CD4-positive, alpha-beta T cell (primary cell): ENCODE measurements at regions not wholly inside any gene's neighbourhood (a gene's known extent, or its start where the extent isn't known, plus 50 kb on each side); places are given as distances from the start of the nearest gene placed in this dataset.

ENCODE experiments used
- ATAC-seq: fragments of 200-7000 bp; cut with Tn5 transposase; one replicate; pipeline ENCODE4 v1.10.0; 2022; ENCODE audit warnings: mild to moderate bottlenecking; ENCODE audit not compliant: poor library complexity
- CTCF ChIA-PET: fragments of 350-600 bp; sonication (Branson Sonifier 250); formaldehyde crosslinking; loops from one replicate; lab custom pipeline; 2021; ENCODE audit warnings: antibody characterized with exemption, inconsistent platforms; lab: Charles Lee
- POLR2A ChIA-PET: fragments of 350-600 bp; sonication (Branson Sonifier 250); formaldehyde crosslinking; loops from one replicate; lab custom pipeline; 2021; ENCODE audit warnings: antibody characterized with exemption, inconsistent platforms; lab: Charles Lee
- DNase-seq, 14 experiments: peaks; one replicate each; pipeline ENCODE4 v3.0.0-alpha.2; 2013 to 2020; ENCODE audit warnings: mixed read lengths in 2 of 14
- H3K27ac ChIP-seq, 2 donors: one replicate each; pipeline versions ENCODE4 v1.5.1 to v1.7.0; 2013; ENCODE audit warnings: low read length in 2 of 2, low read depth in 1 of 2, mild to moderate bottlenecking in 1 of 2
- H3K27me3 ChIP-seq, 2 experiments: 1 replicate in 1 of 2; 2 replicates in 1 of 2; pipeline versions ENCODE4 v1.6.1 to v1.7.0; 2013; ENCODE audit warnings: low read length in 2 of 2, control low read depth in 1 of 2, mild to moderate bottlenecking in 1 of 2, moderate library complexity in 1 of 2; ENCODE audit not compliant: insufficient read depth in 2 of 2, control insufficient read depth in 1 of 2
- H3K36me3 ChIP-seq: one replicate; pipeline ENCODE4 v1.6.1; 2013; ENCODE audit warnings: low read length, control low read depth; ENCODE audit not compliant: insufficient read depth
- H3K4me1 ChIP-seq: one replicate; pipeline ENCODE4 v1.6.1; 2013; ENCODE audit warnings: low read length, control low read depth; ENCODE audit not compliant: insufficient read depth
- H3K4me3 ChIP-seq: one replicate; pipeline ENCODE4 v1.5.1; 2013; ENCODE audit warnings: mild to moderate bottlenecking, low read length, moderate library complexity
- H3K9me3 ChIP-seq, 2 experiments: 1 replicate in 1 of 2; 2 replicates in 1 of 2; pipeline versions ENCODE4 v1.6.1 to v1.7.0; 2013; ENCODE audit warnings: low read length in 2 of 2, mild to moderate bottlenecking in 2 of 2, control low read depth in 1 of 2, moderate library complexity in 1 of 2; ENCODE audit not compliant: control insufficient read depth in 1 of 2, insufficient read depth in 1 of 2
- H3K27ac Mint-ChIP-seq: one replicate; pipeline ENCODE4 v1.8.0; 2020; ENCODE audit warnings: mixed read lengths
- H3K27me3 Mint-ChIP-seq: one replicate; pipeline ENCODE4 v1.8.0; 2021; ENCODE audit warnings: mixed read lengths
- H3K36me3 Mint-ChIP-seq: one replicate; pipeline ENCODE4 v1.8.0; 2021; ENCODE audit warnings: low read depth, mixed read lengths
- H3K4me1 Mint-ChIP-seq: one replicate; pipeline ENCODE4 v1.8.0; 2021; ENCODE audit warnings: low read depth, mixed read lengths
- H3K4me3 Mint-ChIP-seq: one replicate; pipeline ENCODE4 v1.8.0; 2020; ENCODE audit warnings: mild to moderate bottlenecking, mixed read lengths
- H3K9me3 Mint-ChIP-seq: one replicate; pipeline ENCODE4 v1.8.0; 2020; ENCODE audit warnings: mixed read lengths
- CTCF ChIP-seq: fragments of 200-600 bp; IDR thresholded peaks from one replicate; pipeline ENCODE4 v1.8.0; 2022; ENCODE audit warnings: antibody characterized with exemption, mild to moderate bottlenecking
- intact Hi-C, 2 experiments: fragments of 100-400 bp; cut with DNase I in 1 of 2; cut with micrococcal nuclease in 1 of 2; formaldehyde crosslinking; loops; one replicate each; pipeline versions ENCODE4 v1.15.1 to v1.9.0; 2023 to 2025; cut with DNase I, micrococcal nuclease

- CTCF ChIA-PET, result no interaction called here
- Mint-ChIP-seq H3K9me3 (no peaks in the 10 kb centered on the region), H3K4me1 (no peaks in the 10 kb centered on the region), H3K27ac (no peak overlapping the region), H3K27me3 (peaks cover 17% of the 10 kb centered on the region), H3K36me3 (no peaks in the 10 kb centered on the region), H3K4me3 (no peak overlapping the region)
- H3K27ac ChIP-seq, result no peak overlapping the region
- peaks cover 0 to 2% of the 10 kb centered on the region in 2 experiments for H3K27me3 ChIP-seq
- DNase-seq (no peak), ATAC-seq (no peak)
- POLR2A ChIA-PET, result no interaction called here
- no peak overlapping the region for H3K4me3 ChIP-seq
- no peaks in the 10 kb centered on the region for H3K9me3 ChIP-seq
- no peaks in the 10 kb centered on the region for H3K4me1 ChIP-seq
- intact Hi-C loops, result no loop called here
- TF ChIP-seq CTCF, result no peak
- no peaks in the 10 kb centered on the region for H3K36me3 ChIP-seq
Observed at GRCh38 chr21:41651830-41652229, 115.0 kb downstream of the RIPK4 start.

- no peaks in the 10 kb centered on the region for H3K36me3 Mint-ChIP-seq
- H3K4me3 ChIP-seq, result no peak overlapping the region
- ATAC-seq (no peak), DNase-seq (no peak)
- ChIA-PET POLR2A (no interaction called here), CTCF (no interaction called here)
- H3K9me3 Mint-ChIP-seq, result no peaks in the 10 kb centered on the region
- no peak overlapping the region for H3K27ac ChIP-seq
- no peak overlapping the region for H3K4me3 Mint-ChIP-seq
- no peak overlapping the region for H3K27ac Mint-ChIP-seq
- H3K4me1 ChIP-seq, result no peaks in the 10 kb centered on the region
- H3K9me3 ChIP-seq, result no peaks in the 10 kb centered on the region
- TF ChIP-seq CTCF, result no peak
- H3K4me1 Mint-ChIP-seq, result no peaks in the 10 kb centered on the region
- no peaks in the 10 kb centered on the region for H3K36me3 ChIP-seq
- peaks cover 0 to 2% of the 10 kb centered on the region in 2 experiments for H3K27me3 ChIP-seq
- H3K27me3 Mint-ChIP-seq, result peaks cover 17% of the 10 kb centered on the region
- intact Hi-C loops, result no loop called here
Observed at GRCh38 chr21:41651406-41651805, 115.4 kb downstream of the RIPK4 start.

DNA sequence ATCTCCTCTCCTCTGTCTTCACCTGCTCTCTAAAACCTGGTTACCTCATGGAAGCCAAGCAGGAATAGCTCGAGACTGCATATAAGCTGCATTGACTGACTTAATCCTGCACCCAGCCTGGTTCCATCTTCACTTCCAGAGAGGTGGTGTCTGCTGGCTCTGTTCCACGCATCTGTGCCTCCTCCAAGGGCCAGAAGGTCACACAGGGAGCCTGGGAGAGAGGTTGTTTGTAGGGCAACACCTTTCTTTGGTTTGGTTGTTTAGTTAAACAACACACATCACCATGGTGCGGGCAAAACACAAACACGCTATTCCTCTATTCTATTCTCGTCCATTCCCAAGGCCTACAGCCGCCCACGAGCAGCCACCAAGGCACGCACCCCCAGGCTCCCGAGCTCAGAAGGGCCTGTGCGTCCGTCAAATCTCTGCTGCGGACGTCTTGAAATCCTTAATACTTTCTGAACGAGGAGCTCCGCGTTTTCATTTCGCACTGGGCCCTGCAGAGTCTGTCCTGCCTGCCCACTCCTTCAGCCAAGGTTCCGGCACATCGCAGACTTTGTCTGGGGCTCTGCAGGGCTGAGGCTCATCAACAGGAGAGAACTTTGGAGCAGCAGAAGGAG is 116.2 kb downstream of the RIPK4 start:
- no peak overlapping the region for H3K4me3 Mint-ChIP-seq
- ChIA-PET CTCF (no interaction called here), POLR2A (no interaction called here)
- intact Hi-C loops, result no loop called here
- no peak overlapping the region for H3K4me3 ChIP-seq
- H3K9me3 ChIP-seq, result no peaks in the 10 kb centered on the region
- peaks cover 17% of the 10 kb centered on the region for H3K27me3 Mint-ChIP-seq
- ATAC-seq (no peak), DNase-seq (no peak)
- no peaks in the 10 kb centered on the region for H3K9me3 Mint-ChIP-seq
- H3K4me1 ChIP-seq, result no peaks in the 10 kb centered on the region
- H3K27me3 ChIP-seq, result peaks cover 0 to 2% of the 10 kb centered on the region in 2 experiments
- no peaks in the 10 kb centered on the region for H3K36me3 ChIP-seq
- H3K4me1 Mint-ChIP-seq, result no peaks in the 10 kb centered on the region
- H3K27ac ChIP-seq, result no peak overlapping the region
- H3K36me3 Mint-ChIP-seq, result no peaks in the 10 kb centered on the region
- H3K27ac Mint-ChIP-seq, result no peak overlapping the region
- no peak for TF ChIP-seq CTCF
